Caco-2 (cell line): ENCODE measurements at regions not wholly inside any gene's neighbourhood (a gene's known extent, or its start where the extent isn't known, plus 50 kb on each side); places are given as distances from the start of the nearest gene placed in this dataset.

Experiments
- BruUV-seq: library from RNA; stranded (reverse); fragments of 400-500 nt; replicated peaks from 2 replicates; lab custom pipeline; 2021; lab: Mats Ljungman, UMichigan
- CTCF ChIA-PET: fragments of 300-600 bp; sonication (Branson Sonifier 250); formaldehyde crosslinking; loops from one replicate; lab custom pipeline; 2022; ENCODE audit warnings: antibody characterized with exemption; lab: Charles Lee
- POLR2A ChIA-PET: fragments of 300-600 bp; sonication (Branson Sonifier 250); formaldehyde crosslinking; loops from one replicate; lab custom pipeline; 2022; ENCODE audit warnings: antibody characterized with exemption; lab: Charles Lee
- DNase-seq, 2 experiments: peaks; one replicate each; pipeline versions ENCODE4 v3.0.0 to v3.0.0-alpha.2; 2020 to 2022
- H3K27me3 ChIP-seq: replicated peaks from 2 replicates; pipeline ENCODE4 v1.6.0; 2011; ENCODE audit warnings: low read length; ENCODE audit not compliant: control insufficient read depth, insufficient read depth
- H3K36me3 ChIP-seq: 2 replicates; pipeline ENCODE4 v1.5.1; 2011; ENCODE audit warnings: low read length; ENCODE audit not compliant: control insufficient read depth, insufficient read depth
- H3K4me1 ChIP-seq: fragments of 250-450 bp; sonication (Bioruptor Pico); 2 replicates; pipeline ENCODE4 v1.5.1; 2020; ENCODE audit warnings: mild to moderate bottlenecking
- H3K4me3 ChIP-seq: 2 replicates; pipeline ENCODE4 v1.5.1; 2011; ENCODE audit warnings: low read depth, mild to moderate bottlenecking, control low read depth, low read length
- H3K9me3 ChIP-seq: fragments of 250-450 bp; sonication (Bioruptor Pico); 2 replicates; pipeline ENCODE4 v1.5.1; 2020; ENCODE audit warnings: mild to moderate bottlenecking, moderate library complexity
- H3K27ac Mint-ChIP-seq: one replicate; pipeline ENCODE4 v1.8.0; 2022; ENCODE audit warnings: mixed read lengths; ENCODE audit not compliant: unreplicated experiment
- H3K27me3 Mint-ChIP-seq: one replicate; pipeline ENCODE4 v1.8.0; 2022; ENCODE audit warnings: mixed read lengths; ENCODE audit not compliant: insufficient read depth, unreplicated experiment
- H3K36me3 Mint-ChIP-seq: one replicate; pipeline ENCODE4 v1.8.0; 2022; ENCODE audit warnings: mild to moderate bottlenecking, mixed read lengths; ENCODE audit not compliant: insufficient read depth, unreplicated experiment
- H3K4me1 Mint-ChIP-seq: one replicate; pipeline ENCODE4 v1.8.0; 2022; ENCODE audit warnings: low read depth, mixed read lengths; ENCODE audit not compliant: unreplicated experiment
- H3K4me3 Mint-ChIP-seq: one replicate; pipeline ENCODE4 v1.8.0; 2022; ENCODE audit warnings: mild to moderate bottlenecking, moderate library complexity, mixed read lengths; ENCODE audit not compliant: unreplicated experiment
- H3K9me3 Mint-ChIP-seq: one replicate; pipeline ENCODE4 v1.8.0; 2022; ENCODE audit warnings: mixed read lengths; ENCODE audit not compliant: unreplicated experiment
- intact Hi-C: fragments of 100-400 bp; cut with micrococcal nuclease; formaldehyde crosslinking; loops from one replicate; pipeline ENCODE4 v1.10.0; 2022; ENCODE audit not compliant: unreplicated experiment
- TF ChIP-seq, protein P1 (sequence below), 2 experiments: fragments of 200-600 bp in 1 of 2; IDR thresholded peaks; 1 replicate in 1 of 2; 2 replicates in 1 of 2; pipeline versions ENCODE4 v1.5.1 to v1.8.0; 2011 to 2022; ENCODE audit warnings: antibody characterized with exemption in 1 of 2, control low read depth in 1 of 2, inconsistent platforms in 1 of 2, low read depth in 1 of 2, low read length in 1 of 2, mild to moderate bottlenecking in 1 of 2, moderate library complexity in 1 of 2; ENCODE audit not compliant: insufficient read depth in 1 of 2, severe bottlenecking in 1 of 2, unreplicated experiment in 1 of 2

DNA sequence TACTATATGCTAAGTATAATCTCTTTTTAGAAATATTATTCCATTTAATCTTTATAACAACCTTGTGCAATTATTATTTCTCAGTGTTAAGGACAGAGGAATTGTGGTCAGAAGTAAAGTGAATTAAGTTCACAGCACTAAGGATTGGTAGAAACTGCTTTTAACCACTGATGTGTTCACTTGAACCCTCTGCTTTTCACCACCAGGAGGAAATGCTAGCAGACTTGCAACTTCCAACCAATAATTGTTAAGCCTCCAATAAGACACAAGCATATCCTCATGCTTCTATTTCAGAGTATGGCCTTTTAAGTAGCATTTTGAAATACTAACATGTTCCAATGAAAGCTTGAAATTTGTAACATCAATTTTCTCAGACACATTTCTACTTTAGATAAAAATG lies 527.4 kb downstream of the SI start:
- Mint-ChIP-seq H3K4me1 (no peaks in the 10 kb centered on the region), H3K27me3 (peaks cover 2% of the 10 kb centered on the region), H3K9me3 (no peaks in the 10 kb centered on the region), H3K27ac (no peak overlapping the region), H3K4me3 (no peak overlapping the region), H3K36me3 (no peaks in the 10 kb centered on the region)
- Histone ChIP-seq H3K4me1 (no peaks in the 10 kb centered on the region), H3K4me3 (no peak overlapping the region), H3K27me3 (no peaks in the 10 kb centered on the region), H3K9me3 (no peaks in the 10 kb centered on the region), H3K36me3 (no peaks in the 10 kb centered on the region)
- ChIA-PET POLR2A (no interaction called here), CTCF (no interaction called here)
- no TSS peak for BruUV-seq
- no peak for DNase-seq
- TF ChIP-seq, protein P1, sequence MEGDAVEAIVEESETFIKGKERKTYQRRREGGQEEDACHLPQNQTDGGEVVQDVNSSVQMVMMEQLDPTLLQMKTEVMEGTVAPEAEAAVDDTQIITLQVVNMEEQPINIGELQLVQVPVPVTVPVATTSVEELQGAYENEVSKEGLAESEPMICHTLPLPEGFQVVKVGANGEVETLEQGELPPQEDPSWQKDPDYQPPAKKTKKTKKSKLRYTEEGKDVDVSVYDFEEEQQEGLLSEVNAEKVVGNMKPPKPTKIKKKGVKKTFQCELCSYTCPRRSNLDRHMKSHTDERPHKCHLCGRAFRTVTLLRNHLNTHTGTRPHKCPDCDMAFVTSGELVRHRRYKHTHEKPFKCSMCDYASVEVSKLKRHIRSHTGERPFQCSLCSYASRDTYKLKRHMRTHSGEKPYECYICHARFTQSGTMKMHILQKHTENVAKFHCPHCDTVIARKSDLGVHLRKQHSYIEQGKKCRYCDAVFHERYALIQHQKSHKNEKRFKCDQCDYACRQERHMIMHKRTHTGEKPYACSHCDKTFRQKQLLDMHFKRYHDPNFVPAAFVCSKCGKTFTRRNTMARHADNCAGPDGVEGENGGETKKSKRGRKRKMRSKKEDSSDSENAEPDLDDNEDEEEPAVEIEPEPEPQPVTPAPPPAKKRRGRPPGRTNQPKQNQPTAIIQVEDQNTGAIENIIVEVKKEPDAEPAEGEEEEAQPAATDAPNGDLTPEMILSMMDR (IDR thresholded peaks at IDR 0.05; ENCODE audit: insufficient read depth in 1 of 2, low read depth in 1 of 2, low read length in 1 of 2, severe bottlenecking in 1 of 2, unreplicated experiment in 1 of 2), result no peak
- intact Hi-C loops, result no loop called here

DNA sequence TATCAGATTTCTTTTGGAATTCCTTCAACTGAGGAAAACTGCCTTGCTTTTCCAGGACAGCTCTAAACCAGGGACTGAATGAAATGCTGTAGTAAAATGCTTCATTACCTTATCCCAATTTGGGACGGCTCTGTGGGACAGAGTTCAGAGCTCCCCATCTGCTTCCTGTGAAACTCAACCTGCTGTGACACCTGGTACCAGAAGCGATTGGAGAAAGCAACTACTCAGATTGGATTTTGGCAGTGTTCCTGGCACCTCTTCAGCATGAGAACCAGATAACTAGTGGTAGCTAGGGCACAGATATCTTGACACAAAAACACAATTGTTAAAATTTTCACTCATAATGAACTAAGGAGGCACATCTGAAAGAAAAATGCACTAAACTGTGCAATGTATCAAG lies 539.1 kb downstream of the SI start:
- no peaks in the 10 kb centered on the region for H3K4me1 ChIP-seq
- TF ChIP-seq, protein P1 (IDR thresholded peaks at IDR 0.05; ENCODE audit: insufficient read depth in 1 of 2, low read depth in 1 of 2, low read length in 1 of 2, severe bottlenecking in 1 of 2, unreplicated experiment in 1 of 2), result no peak
- H3K4me1 Mint-ChIP-seq, result no peaks in the 10 kb centered on the region
- H3K9me3 ChIP-seq, result no peaks in the 10 kb centered on the region
- no peak overlapping the region for H3K27ac Mint-ChIP-seq
- H3K27me3 Mint-ChIP-seq, result no peaks in the 10 kb centered on the region
- ChIA-PET POLR2A (no interaction called here), CTCF (no interaction called here)
- H3K27me3 ChIP-seq, result no peaks in the 10 kb centered on the region
- H3K4me3 Mint-ChIP-seq, result no peak overlapping the region
- no peak overlapping the region for H3K4me3 ChIP-seq
- no TSS peak for BruUV-seq
- DNase-seq, result no peak
- no peaks in the 10 kb centered on the region for H3K36me3 ChIP-seq
- intact Hi-C loops, result no loop called here
- no peaks in the 10 kb centered on the region for H3K36me3 Mint-ChIP-seq
- H3K9me3 Mint-ChIP-seq, result no peaks in the 10 kb centered on the region

DNA sequence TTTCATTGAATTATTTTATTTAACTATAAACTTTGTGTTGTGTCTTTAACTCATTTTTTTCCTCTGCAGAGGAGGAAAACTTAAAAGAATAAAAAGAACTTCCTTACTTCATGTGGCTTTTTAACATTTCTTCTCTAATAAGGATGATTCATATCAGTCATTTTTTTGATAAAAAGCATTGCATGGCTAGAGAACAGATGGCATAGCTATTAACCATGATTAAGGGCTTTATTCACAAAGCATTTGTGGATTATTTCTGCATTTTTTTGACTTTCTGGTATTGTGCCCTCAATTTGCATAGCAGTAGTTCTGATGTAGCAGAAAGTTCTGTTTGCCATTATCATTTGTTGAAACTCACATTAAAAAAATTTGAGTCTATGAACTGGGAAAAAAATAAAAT lies 540.8 kb downstream of the SI start:
- Histone ChIP-seq H3K4me3 (no peak overlapping the region), H3K27me3 (no peaks in the 10 kb centered on the region), H3K4me1 (no peaks in the 10 kb centered on the region), H3K9me3 (no peaks in the 10 kb centered on the region), H3K36me3 (no peaks in the 10 kb centered on the region)
- no peak for DNase-seq
- no peaks in the 10 kb centered on the region for H3K27me3 Mint-ChIP-seq
- CTCF ChIA-PET, result no interaction called here
- BruUV-seq, result no TSS peak
- no peaks in the 10 kb centered on the region for H3K9me3 Mint-ChIP-seq
- TF ChIP-seq, protein P1 (IDR thresholded peaks at IDR 0.05; ENCODE audit: insufficient read depth in 1 of 2, low read depth in 1 of 2, low read length in 1 of 2, severe bottlenecking in 1 of 2, unreplicated experiment in 1 of 2), result no peak
- intact Hi-C loops, result no loop called here
- H3K27ac Mint-ChIP-seq, result no peak overlapping the region
- no peaks in the 10 kb centered on the region for H3K36me3 Mint-ChIP-seq
- no peak overlapping the region for H3K4me3 Mint-ChIP-seq
- H3K4me1 Mint-ChIP-seq, result no peaks in the 10 kb centered on the region
- POLR2A ChIA-PET, result no interaction called here
